Breast epithelium (tissue), 3 donors: ENCODE measurements at regions not wholly inside any gene's neighbourhood (a gene's known extent, or its start where the extent isn't known, plus 50 kb on each side); places are given as distances from the start of the nearest gene placed in this dataset.

Experiments
- CTCF ChIP-seq, 3 donors: fragments of 450-650 bp; IDR thresholded peaks; one replicate each; pipeline ENCODE4 v1.5.1; 2016 to 2017; ENCODE audit warnings: antibody characterized with exemption in 3 of 3, mild to moderate bottlenecking in 3 of 3, moderate library complexity in 3 of 3
- POLR2A ChIP-seq: fragments of 450-650 bp; IDR thresholded peaks from one replicate; pipeline ENCODE4 v1.6.1; 2016; ENCODE audit warnings: antibody characterized with exemption, mild to moderate bottlenecking, moderate library complexity
- POLR2AphosphoS5 ChIP-seq, 3 donors: sonication (generic); formaldehyde crosslinking; IDR thresholded peaks; one replicate each; pipeline ENCODE4 v1.6.1; 2017; ENCODE audit warnings: antibody characterized with exemption in 3 of 3

GRCh38 chr5:93092349-93093105, 488.5 kb downstream of the NR2F1-AS1 start:
- TF ChIP-seq POLR2AphosphoS5 (IDR thresholded peaks at IDR 0.05) (no peak), CTCF (IDR thresholded peaks at IDR 0.05) (no peak), POLR2A (no peak)
